Hematopoietic multipotent progenitor cell (in vitro differentiated cells): ENCODE measurements at regions not wholly inside any gene's neighbourhood (a gene's known extent, or its start where the extent isn't known, plus 50 kb on each side); places are given as distances from the start of the nearest gene placed in this dataset.

Experiments used
- DNase-seq, 3 donors: peaks; one replicate each; pipeline ENCODE4 v3.0.0-alpha.2; 2011 to 2015; ENCODE audit warnings: low read depth in 2 of 3, low spot score in 2 of 3

DNA sequence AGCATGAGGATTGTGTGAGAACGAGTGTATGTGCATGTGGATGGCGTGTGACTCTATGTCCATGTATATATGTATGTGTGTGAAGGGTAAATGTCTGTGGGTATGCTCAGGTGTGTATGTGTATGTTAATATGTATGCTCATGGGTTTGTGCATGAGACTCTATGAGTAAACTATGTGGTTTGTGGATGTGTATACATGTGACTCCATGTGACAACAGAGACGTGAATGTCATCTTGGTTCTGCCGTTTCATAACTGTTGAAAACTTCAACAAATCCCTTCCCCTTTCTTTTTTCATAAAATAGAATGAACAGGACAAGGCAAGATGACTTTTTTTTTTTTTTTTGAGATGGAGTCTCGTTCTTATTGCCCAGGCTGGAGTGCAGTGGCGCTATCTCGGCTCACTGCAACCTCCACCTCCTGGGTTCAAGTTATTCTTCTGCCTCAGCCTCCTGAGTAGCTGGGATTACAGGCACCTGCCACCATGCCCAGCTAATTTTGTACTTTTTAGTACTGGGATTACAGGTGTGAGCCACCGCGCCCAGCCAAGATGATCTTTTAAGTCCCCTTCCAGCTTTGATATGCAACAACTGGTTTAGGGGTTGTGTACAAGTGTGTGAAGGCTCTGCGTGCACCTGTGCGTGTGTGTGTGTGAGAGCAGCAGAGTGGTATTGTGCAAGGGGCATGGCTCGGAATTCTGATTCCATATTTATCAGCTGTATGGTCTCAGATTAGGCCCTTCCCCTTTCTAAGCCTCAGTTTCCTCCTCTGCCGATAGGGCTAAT lies 106.3 kb downstream of the EBNA1BP2 start:
- no peak for DNase-seq

GRCh38 chr1:43065191-43065590 lies 106.5 kb upstream of the SLC2A1 start:
- DNase-seq, result no peak

GRCh38 chr1:43063394-43064219 lies 104.9 kb upstream of the SLC2A1 start:
- no peak for DNase-seq

DNA sequence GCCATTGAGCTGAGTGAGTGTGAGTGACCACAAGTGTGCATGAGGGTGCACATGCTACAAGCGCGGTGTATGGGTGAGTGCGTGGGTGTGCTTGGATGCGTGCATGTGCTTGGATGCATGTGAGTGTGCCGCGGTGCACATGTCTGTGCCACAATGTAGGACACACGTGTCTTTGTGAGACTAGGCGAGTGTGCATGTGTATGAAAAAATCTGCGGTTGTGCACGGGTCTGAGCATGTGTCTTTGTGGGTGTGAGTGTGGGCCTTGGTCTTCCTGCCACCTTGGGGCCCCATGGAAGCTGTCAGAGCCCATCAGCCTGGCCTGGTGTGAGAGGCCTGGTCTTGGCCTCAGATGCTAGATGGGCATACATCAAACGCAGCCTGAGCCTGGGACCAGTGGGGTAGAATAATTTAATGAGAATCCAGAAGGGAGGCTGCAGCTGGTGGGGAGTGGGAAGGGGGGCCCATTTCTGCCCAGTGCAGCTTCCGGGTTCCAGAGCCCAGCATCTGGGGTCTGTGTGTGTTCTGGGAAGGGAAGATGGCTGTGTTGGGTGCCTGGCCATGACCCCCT lies 103.9 kb upstream of the SLC2A1 start:
- no peak for DNase-seq

- no peak for DNase-seq
Observed at GRCh38 chr1:43061757-43062156, 103.1 kb upstream of the SLC2A1 start.

- DNase-seq, result no peak
Observed at GRCh38 chr1:43059640-43060574, 101.2 kb upstream of the SLC2A1 start.

DNA sequence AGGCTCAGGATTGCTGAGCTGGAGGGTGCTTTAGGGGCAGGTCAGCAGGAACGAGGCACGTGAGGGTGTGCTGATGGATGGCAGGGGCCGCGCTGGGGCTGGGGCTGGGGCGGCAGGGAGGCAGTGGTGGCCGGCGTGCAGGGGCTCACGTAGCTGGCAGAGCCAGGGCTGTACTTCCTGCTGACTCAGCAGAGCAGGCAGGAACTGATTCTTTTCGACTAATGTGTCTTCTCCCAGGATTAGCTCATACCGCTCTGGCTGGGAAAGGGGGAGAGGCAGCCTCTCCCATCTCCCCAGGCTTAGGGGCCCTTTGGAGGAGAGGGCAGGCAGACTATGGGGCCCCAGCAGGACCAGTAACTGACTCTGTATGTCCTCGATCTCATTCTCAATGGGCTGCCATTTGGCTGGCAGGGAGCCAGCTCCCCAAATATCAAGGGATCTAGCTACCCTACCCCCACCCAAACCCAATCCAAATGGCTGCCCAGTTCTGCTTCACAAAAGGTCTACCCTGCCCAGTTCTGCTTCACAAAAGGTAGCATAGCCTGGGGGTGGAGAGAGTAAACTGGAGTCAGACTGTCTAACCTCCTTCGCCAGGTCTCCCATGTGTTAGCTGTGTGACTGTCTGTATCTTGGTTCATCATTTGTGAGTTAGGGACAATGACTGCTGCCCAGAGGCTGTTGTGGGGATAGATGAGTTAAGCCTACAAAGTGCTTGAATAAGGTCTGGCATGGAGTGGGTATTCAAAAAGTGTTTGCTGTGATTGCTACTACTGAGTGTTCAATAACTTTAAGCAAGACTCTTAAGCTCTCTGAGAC lies 100.1 kb upstream of the SLC2A1 start:
- peak in 2 of 3 donors; percentile 34 to 46 for DNase-seq

- DNase-seq, result no peak
Observed at GRCh38 chr1:43058056-43058455, 99.4 kb upstream of the SLC2A1 start.

- DNase-seq, result no peak
Observed at GRCh38 chr1:43057567-43057966, 98.9 kb upstream of the SLC2A1 start.

DNA sequence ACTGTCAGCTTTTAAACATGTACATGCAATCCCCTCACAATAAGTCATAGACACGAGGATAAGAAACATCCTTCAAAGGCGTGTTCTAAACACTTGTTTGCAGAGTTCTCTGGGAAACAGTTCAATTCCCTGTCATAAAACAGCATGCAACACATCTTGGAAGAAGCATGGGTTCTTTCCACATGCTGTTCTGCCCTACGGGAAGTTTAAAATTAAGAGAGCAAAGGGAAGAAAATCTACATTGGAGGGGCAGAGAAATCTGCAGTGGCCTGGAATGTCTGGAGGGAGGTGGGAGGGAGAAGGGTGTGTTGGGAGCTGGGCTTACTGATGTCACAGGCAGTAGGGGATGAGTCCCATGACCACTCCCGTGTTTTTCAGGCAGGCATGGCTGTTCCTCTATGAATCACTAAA lies 98.3 kb upstream of the SLC2A1 start:
- no peak for DNase-seq

- DNase-seq, result no peak
Observed at GRCh38 chr1:43056460-43056859, 97.8 kb upstream of the SLC2A1 start.

GRCh38 chr1:43054961-43055360 lies 96.3 kb upstream of the SLC2A1 start:
- no peak for DNase-seq

DNA sequence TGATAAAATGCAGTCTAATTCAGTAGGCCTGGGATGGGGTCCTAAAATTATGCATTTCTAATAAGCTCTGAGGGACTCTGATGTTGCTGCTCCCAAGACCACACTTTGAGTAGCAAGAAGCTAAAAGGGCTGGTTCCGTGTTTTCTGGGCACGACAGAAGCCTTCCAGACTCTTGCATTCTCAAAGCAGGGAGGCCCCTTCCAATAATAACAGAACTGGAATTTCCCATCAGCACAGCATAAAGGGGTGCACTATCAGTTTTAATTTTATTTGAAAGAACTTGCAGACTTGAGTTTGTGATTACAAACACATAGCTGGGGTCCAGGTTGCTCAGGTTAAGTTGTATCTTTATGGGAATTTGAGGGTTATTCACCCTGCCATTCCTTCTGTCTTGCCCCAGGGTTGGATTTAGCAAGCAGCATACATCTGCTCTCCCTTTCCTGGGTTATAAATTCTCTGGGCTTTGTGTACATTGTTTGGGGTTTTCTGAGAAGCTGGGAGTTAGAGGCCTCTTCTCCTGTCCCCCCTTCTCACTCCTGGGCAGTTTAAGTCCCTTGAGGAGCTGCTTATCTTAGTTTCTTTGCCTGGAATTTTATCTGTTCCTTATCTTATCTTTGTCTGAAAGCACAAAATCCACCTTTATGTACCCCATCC lies 94.2 kb upstream of the SLC2A1 start:
- no peak for DNase-seq

DNA sequence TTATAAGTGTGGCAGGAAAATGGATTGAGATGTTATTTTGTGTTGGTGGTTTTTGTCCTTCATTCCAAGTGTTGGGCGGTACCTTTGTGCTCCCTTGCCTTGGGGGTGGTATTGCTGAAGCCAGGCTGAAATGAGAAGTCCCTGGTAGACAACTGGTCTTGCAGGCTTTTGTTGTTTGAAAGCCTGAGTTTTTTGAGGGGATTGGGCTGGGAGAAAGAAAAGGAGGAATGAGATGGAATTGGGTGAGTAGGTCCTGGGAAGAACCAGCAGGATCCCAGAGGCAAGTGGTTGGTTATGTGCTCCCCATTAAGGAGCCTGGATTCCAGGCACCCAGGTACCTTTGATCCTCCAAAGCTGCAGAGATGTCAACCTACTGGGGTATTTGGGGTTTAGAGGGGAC lies 93.7 kb upstream of the SLC2A1 start:
- DNase-seq, result no peak

- no peak for DNase-seq
Observed at GRCh38 chr1:43049481-43049880, 90.8 kb upstream of the SLC2A1 start.

DNA sequence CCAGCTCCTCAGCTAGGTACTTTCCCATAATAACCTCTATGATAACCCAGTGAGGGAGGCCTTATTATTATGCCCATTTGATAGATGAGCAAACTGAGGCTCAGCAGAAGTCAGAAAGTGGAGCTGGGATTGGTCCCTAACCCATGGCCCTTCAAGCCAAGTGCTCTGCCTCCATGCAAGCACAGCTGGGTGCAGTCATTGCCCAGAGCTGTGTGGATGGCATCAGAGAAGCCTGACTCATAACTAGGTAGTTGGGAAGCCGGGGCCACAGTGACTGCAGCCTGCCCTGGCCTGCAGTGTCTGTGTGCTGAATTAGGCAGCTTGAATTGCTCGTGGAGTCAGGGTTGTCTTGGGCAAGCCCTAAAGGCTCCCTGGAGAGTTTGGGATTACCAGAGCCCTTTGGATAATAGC lies 89.9 kb upstream of the SLC2A1 start:
- DNase-seq, result no peak

DNA sequence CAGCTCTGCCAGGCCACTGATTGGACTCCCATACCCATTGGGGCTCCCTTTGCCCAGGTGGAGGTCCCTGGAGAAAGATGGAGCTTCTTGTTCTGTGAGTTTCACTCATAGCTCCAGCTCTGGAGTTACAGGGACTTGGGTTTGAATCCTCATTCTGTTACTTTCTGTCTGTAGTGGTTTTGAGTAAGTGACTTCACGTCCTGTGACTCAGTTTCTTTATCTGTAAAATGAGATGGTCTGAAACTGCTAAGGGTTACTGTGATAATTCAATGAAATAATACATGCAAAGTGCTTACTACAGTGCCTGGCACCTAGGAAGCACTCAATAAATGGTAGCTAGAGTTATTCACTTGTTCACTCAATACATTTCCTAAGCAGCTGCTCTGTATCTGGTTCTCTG lies 88.5 kb upstream of the SLC2A1 start:
- no peak for DNase-seq

GRCh38 chr1:43044572-43045361 lies 86.1 kb upstream of the SLC2A1 start:
- DNase-seq, result no peak
